ENCODE measurements at regions not wholly inside any gene's neighbourhood (a gene's known extent, or its start where the extent isn't known, plus 50 kb on each side); places are given as distances from the start of the nearest gene placed in this dataset.
"Not testable (repeated sequence)": the region's sequence is repeated elsewhere in the genome, so short reads cannot be mapped to it uniquely, and the experiment has no call there.

- DNase-seq: no peak
Measured at GRCh38 chr4:37771771-37772170, 54.7 kb upstream of the PGM2 start.

GRCh38 chr4:37770016-37770415 is 56.5 kb upstream of the PGM2 start:
- DNase-seq: no peak

- no peak for DNase-seq
Measured at GRCh38 chr4:37769391-37769989, 57.0 kb upstream of the PGM2 start.

- no peak for DNase-seq
Measured at GRCh38 chr4:37767546-37767945, 58.9 kb upstream of the PGM2 start.

- no peak for DNase-seq
Measured at GRCh38 chr4:37767019-37767418, 59.5 kb upstream of the PGM2 start.

- no peak for DNase-seq
Measured at GRCh38 chr4:37765741-37766140, 60.7 kb upstream of the PGM2 start.

GRCh38 chr4:37763831-37764230 is 62.7 kb upstream of the PGM2 start:
- no peak for DNase-seq

- DNase-seq: no peak
Measured at GRCh38 chr4:37762991-37763368, 63.5 kb upstream of the PGM2 start.

GRCh38 chr4:37762294-37762990 is 64.0 kb upstream of the PGM2 start:
- DNase-seq: no peak

- DNase-seq: no peak
Measured at GRCh38 chr4:37760840-37761239, 65.6 kb upstream of the PGM2 start.

- DNase-seq: no peak
Measured at GRCh38 chr4:37759833-37760232, 66.7 kb upstream of the PGM2 start.

GRCh38 chr4:37758226-37758625 is 68.3 kb upstream of the PGM2 start:
- no peak for DNase-seq

- DNase-seq: no peak
Measured at GRCh38 chr4:37757761-37758160, 68.7 kb upstream of the PGM2 start.

- no peak for DNase-seq
Measured at GRCh38 chr4:37757121-37757520, 69.4 kb upstream of the PGM2 start.

- no peak for DNase-seq
Measured at GRCh38 chr4:37754410-37755185, 68.4 kb upstream of the RELL1 start.

GRCh38 chr4:37749398-37749988 is 63.3 kb upstream of the RELL1 start:
- no peak for DNase-seq

GRCh38 chr4:37748485-37748884 is 62.3 kb upstream of the RELL1 start:
- DNase-seq: peak; percentile 93

- DNase-seq: peak; percentile 74
Measured at GRCh38 chr4:37747772-37748330, 61.7 kb upstream of the RELL1 start.

- DNase-seq: not testable (repeated sequence)
Measured at GRCh38 chr4:37746852-37747251, 60.7 kb upstream of the RELL1 start.

- no peak for DNase-seq
Measured at GRCh38 chr4:37745946-37746345, 59.8 kb upstream of the RELL1 start.

GRCh38 chr4:37742149-37742548 is 56.0 kb upstream of the RELL1 start:
- DNase-seq: no peak

GRCh38 chr4:37741564-37741963 is 55.4 kb upstream of the RELL1 start:
- DNase-seq: no peak

GRCh38 chr4:37740546-37740945 is 54.4 kb upstream of the RELL1 start:
- no peak for DNase-seq

GRCh38 chr4:37737466-37737865 is 51.3 kb upstream of the RELL1 start:
- DNase-seq: no peak

Data from DMS 273 treated with DMSO at 0.1 percent for 48 hours (cell line).